GM18519 (cell line): ENCODE measurements at regions not wholly inside any gene's neighbourhood (a gene's known extent, or its start where the extent isn't known, plus 50 kb on each side); places are given as distances from the start of the nearest gene placed in this dataset.

ENCODE experiments used
- ATAC-seq: cut with Tn5 transposase; IDR thresholded peaks from one replicate; pipeline ENCODE4 v1.9.1; 2021; ENCODE audit warnings: mild to moderate bottlenecking, moderate library complexity; ENCODE audit not compliant: unreplicated experiment, low FRiP score

- ATAC-seq: no peak
Measured at GRCh38 chrX:40207626-40208025, 109.9 kb upstream of the BCOR start.

- no peak for ATAC-seq
Measured at GRCh38 chrX:40205471-40205870, 107.7 kb upstream of the BCOR start.

- no peak for ATAC-seq
Measured at GRCh38 chrX:40202456-40202855, 104.7 kb upstream of the BCOR start.

GRCh38 chrX:40201329-40201885 lies 103.6 kb upstream of the BCOR start:
- ATAC-seq: peak; percentile 93

- no peak for ATAC-seq
Measured at GRCh38 chrX:40199704-40200103, 101.9 kb upstream of the BCOR start.

GRCh38 chrX:40197071-40197470 lies 99.3 kb upstream of the BCOR start:
- no peak for ATAC-seq

GRCh38 chrX:40195368-40195767 lies 97.6 kb upstream of the BCOR start:
- no peak for ATAC-seq

- ATAC-seq: no peak
Measured at GRCh38 chrX:40192196-40192595, 94.4 kb upstream of the BCOR start.

- ATAC-seq: no peak
Measured at GRCh38 chrX:40189637-40190036, 91.9 kb upstream of the BCOR start.

GRCh38 chrX:40188573-40189417 lies 91.0 kb upstream of the BCOR start:
- no peak for ATAC-seq

- ATAC-seq: no peak
Measured at GRCh38 chrX:40184968-40185367, 87.2 kb upstream of the BCOR start.

GRCh38 chrX:40182615-40183014 lies 84.9 kb upstream of the BCOR start:
- ATAC-seq: no peak

- no peak for ATAC-seq
Measured at GRCh38 chrX:40182095-40182494, 84.3 kb upstream of the BCOR start.

GRCh38 chrX:40179283-40179682 lies 81.5 kb upstream of the BCOR start:
- ATAC-seq: no peak

- no peak for ATAC-seq
Measured at GRCh38 chrX:40177942-40178715, 80.4 kb upstream of the BCOR start.

GRCh38 chrX:40177489-40177888 lies 79.7 kb upstream of the BCOR start:
- no peak for ATAC-seq

GRCh38 chrX:40177117-40177430 lies 79.3 kb upstream of the BCOR start:
- no peak for ATAC-seq

GRCh38 chrX:40176351-40177116 lies 78.8 kb upstream of the BCOR start:
- no peak for ATAC-seq

GRCh38 chrX:40175511-40176350 lies 78.0 kb upstream of the BCOR start:
- no peak for ATAC-seq
